ENCODE measurements at regions not wholly inside any gene's neighbourhood (a gene's known extent, or its start where the extent isn't known, plus 50 kb on each side); places are given as distances from the start of the nearest gene placed in this dataset.

GRCh38 chr13:109529964-109530363 lies 256.4 kb downstream of the IRS2 start:
- FAIRE-seq (no peak), DNase-seq (ENCODE audit: low spot score) (no peak)

GRCh38 chr13:109521719-109522118 lies 264.7 kb downstream of the IRS2 start:
- FAIRE-seq: no peak
- no peak for DNase-seq (ENCODE audit: low spot score)

GRCh38 chr13:109517517-109517916 lies 268.9 kb downstream of the IRS2 start:
- no peak for FAIRE-seq

GRCh38 chr13:109516186-109516585 lies 270.2 kb downstream of the IRS2 start:
- DNase-seq (ENCODE audit: low spot score): no peak
- FAIRE-seq: no peak

More at GRCh38 chr13:109517517-109517916, 268.9 kb downstream of the IRS2 start:
- no peak for DNase-seq (ENCODE audit: low spot score)

- no peak for FAIRE-seq
- DNase-seq (ENCODE audit: low spot score): no peak
These were observed 276.4 kb downstream of the IRS2 start for GRCh38 chr13:109510013-109510412.

- FAIRE-seq (no peak), DNase-seq (ENCODE audit: low spot score) (no peak)
These were observed 277.1 kb downstream of the IRS2 start for GRCh38 chr13:109509154-109509900.

GRCh38 chr13:109500146-109500773 lies 286.1 kb downstream of the IRS2 start:
- DNase-seq (ENCODE audit: low spot score): no peak
- no peak for FAIRE-seq

GRCh38 chr13:109497917-109498316 lies 288.5 kb downstream of the IRS2 start:
- FAIRE-seq (no peak), DNase-seq (ENCODE audit: low spot score) (no peak)

- FAIRE-seq (no peak), DNase-seq (ENCODE audit: low spot score) (no peak)
These were observed 290.2 kb downstream of the IRS2 start for GRCh38 chr13:109496216-109496615.

- DNase-seq (ENCODE audit: low spot score) (no peak), FAIRE-seq (no peak)
These were observed 291.4 kb downstream of the IRS2 start for GRCh38 chr13:109494925-109495369.

- no peak for FAIRE-seq
- no peak for DNase-seq (ENCODE audit: low spot score)
These were observed 301.1 kb downstream of the IRS2 start for GRCh38 chr13:109485136-109485794.

- DNase-seq (ENCODE audit: low spot score) (no peak), FAIRE-seq (no peak)
These were observed 303.1 kb downstream of the IRS2 start for GRCh38 chr13:109483284-109483683.

- FAIRE-seq (no peak), DNase-seq (ENCODE audit: low spot score) (no peak)
These were observed 305.3 kb downstream of the IRS2 start for GRCh38 chr13:109481040-109481439.

GRCh38 chr13:109480011-109480955 lies 306.1 kb downstream of the IRS2 start:
- DNase-seq (ENCODE audit: low spot score): no peak
- no peak for FAIRE-seq

- FAIRE-seq: no peak
- no peak for DNase-seq (ENCODE audit: low spot score)
These were observed 306.8 kb downstream of the IRS2 start for GRCh38 chr13:109479534-109479933.

- FAIRE-seq: no peak
- DNase-seq (ENCODE audit: low spot score): no peak
These were observed 310.4 kb downstream of the IRS2 start for GRCh38 chr13:109476001-109476400.

GRCh38 chr13:109468123-109468522 lies 318.3 kb downstream of the IRS2 start:
- DNase-seq (ENCODE audit: low spot score) (no peak), FAIRE-seq (no peak)

- DNase-seq (ENCODE audit: low spot score) (no peak), FAIRE-seq (no peak)
These were observed 321.2 kb downstream of the IRS2 start for GRCh38 chr13:109465148-109465547.

- DNase-seq (ENCODE audit: low spot score): no peak
- no peak for FAIRE-seq
These were observed 332.0 kb downstream of the IRS2 start for GRCh38 chr13:109454167-109454917.

GRCh38 chr13:109451726-109452125 lies 334.7 kb downstream of the IRS2 start:
- FAIRE-seq: no peak

GRCh38 chr13:109448629-109449028 lies 337.8 kb downstream of the IRS2 start:
- FAIRE-seq (no peak), DNase-seq (ENCODE audit: low spot score) (no peak)

More at GRCh38 chr13:109451726-109452125, 334.7 kb downstream of the IRS2 start:
- DNase-seq (ENCODE audit: low spot score): no peak
